IgD-negative memory B cell (primary cell): ENCODE measurements at regions not wholly inside any gene's neighbourhood (a gene's known extent, or its start where the extent isn't known, plus 50 kb on each side); places are given as distances from the start of the nearest gene placed in this dataset.

ENCODE experiments used
- H3K27ac Mint-ChIP-seq, 3 donors: one replicate each; pipeline ENCODE4 v1.8.0; 2020 to 2022; ENCODE audit warnings: mild to moderate bottlenecking in 3 of 3, mixed read lengths in 3 of 3, moderate library complexity in 1 of 3
- H3K27me3 Mint-ChIP-seq: one replicate; pipeline ENCODE4 v1.8.0; 2021; ENCODE audit warnings: mixed read lengths
- H3K36me3 Mint-ChIP-seq: one replicate; pipeline ENCODE4 v1.8.0; 2020; ENCODE audit warnings: mild to moderate bottlenecking, mixed read lengths
- H3K4me1 Mint-ChIP-seq, 3 donors: one replicate each; pipeline ENCODE4 v1.8.0; 2020 to 2022; ENCODE audit warnings: mixed read lengths in 3 of 3, mild to moderate bottlenecking in 1 of 3
- H3K4me3 Mint-ChIP-seq, 4 donors: one replicate each; pipeline ENCODE4 v1.8.0; 2020 to 2022; ENCODE audit warnings: mild to moderate bottlenecking in 4 of 4, mixed read lengths in 4 of 4, moderate library complexity in 3 of 4
- H3K9me3 Mint-ChIP-seq, 3 donors: one replicate each; pipeline ENCODE4 v1.8.0; 2020 to 2021; ENCODE audit warnings: mixed read lengths in 3 of 3, mild to moderate bottlenecking in 1 of 3

DNA sequence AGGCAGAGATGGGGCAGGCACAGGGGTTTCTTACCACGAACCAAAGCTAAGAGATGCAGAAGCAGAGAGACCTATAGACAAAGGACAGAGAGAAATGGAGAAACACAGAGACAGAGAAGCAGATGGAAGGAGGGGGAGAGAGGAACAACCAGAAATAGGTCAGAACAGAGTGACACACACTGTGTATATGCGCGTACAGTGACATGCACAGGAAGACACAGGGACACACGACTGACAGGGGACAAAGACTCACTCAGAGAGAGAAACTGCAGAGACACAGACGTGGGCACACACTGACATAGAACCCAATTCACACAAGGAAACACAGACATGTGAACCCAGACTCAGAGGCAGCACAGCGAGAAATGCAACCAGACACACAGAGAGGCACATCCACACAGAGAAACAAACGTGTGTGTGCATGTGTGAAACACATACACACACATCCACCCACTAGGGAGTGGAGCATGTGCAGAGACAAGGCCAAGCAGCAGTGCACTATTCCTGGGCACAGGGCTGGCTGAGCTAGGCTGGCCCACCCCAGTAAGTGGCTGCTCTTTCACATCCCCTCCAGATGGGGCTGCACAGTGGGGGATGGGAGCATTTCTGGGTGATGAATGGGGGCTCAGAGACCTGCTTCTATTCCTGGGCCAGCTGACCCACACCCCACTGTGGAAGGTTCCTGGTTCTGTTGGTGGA is 123.4 kb upstream of the CSF3R start:
- Mint-ChIP-seq H3K27me3 (peaks cover 2% of the 10 kb centered on the region), H3K9me3 (no peaks in the 10 kb centered on the region), H3K27ac (peak overlapping the region in 1 of 3 donors; percentile 73), H3K36me3 (no peaks in the 10 kb centered on the region), H3K4me1 (no peaks in the 10 kb centered on the region), H3K4me3 (peak overlapping the region in 1 of 4 donors; percentile 43)

DNA sequence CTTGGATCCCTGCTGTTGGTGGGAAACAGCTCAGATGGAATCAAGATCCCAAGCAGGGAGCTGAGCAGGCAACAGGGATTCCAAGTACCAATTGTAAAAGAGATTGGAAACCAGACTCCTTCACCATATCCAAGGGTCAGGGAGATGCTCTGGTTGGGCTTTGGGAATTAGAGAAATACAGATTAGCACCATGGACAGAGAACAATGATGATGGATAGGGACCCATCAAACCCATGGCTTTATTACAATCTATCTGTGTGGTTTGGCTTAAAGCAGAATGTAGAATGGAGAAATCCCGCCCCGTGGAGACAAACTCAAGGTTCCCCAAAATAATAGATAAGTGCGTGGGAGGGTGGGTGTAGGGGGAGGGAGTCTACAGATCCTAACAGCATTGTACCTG is 120.7 kb upstream of the CSF3R start:
- H3K36me3 Mint-ChIP-seq = no peaks in the 10 kb centered on the region
- H3K9me3 Mint-ChIP-seq = peaks cover 0 to 2% (median 0%) of the 10 kb centered on the region in 3 donors
- H3K4me1 Mint-ChIP-seq = no peaks in the 10 kb centered on the region
- H3K27me3 Mint-ChIP-seq = no peaks in the 10 kb centered on the region
- no peak overlapping the region for H3K4me3 Mint-ChIP-seq
- H3K27ac Mint-ChIP-seq = no peak overlapping the region

DNA sequence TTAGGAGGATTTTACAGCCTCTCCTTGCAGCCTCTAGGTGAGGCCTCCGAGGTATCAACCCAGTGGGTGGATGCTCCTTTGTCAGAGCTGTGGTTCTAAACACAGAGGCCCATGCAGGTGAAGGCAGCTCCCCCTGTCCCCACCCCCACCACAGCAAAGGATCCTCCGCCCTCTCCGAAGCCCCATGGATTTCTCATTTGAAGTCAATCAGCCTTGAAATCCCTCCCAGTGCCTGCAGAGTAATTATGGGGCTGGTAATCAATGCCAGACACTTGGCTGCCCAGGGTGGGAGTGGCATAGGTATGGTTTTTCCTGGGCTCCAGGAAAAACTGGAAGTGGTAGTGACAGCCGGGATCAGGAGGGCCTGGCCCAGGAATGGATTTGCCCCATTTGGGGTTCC is 119.5 kb upstream of the CSF3R start:
- peaks cover 0 to 2% (median 0%) of the 10 kb centered on the region in 3 donors for H3K9me3 Mint-ChIP-seq
- no peak overlapping the region for H3K27ac Mint-ChIP-seq
- H3K4me1 Mint-ChIP-seq = no peaks in the 10 kb centered on the region
- no peaks in the 10 kb centered on the region for H3K27me3 Mint-ChIP-seq
- no peaks in the 10 kb centered on the region for H3K36me3 Mint-ChIP-seq
- H3K4me3 Mint-ChIP-seq = no peak overlapping the region

DNA sequence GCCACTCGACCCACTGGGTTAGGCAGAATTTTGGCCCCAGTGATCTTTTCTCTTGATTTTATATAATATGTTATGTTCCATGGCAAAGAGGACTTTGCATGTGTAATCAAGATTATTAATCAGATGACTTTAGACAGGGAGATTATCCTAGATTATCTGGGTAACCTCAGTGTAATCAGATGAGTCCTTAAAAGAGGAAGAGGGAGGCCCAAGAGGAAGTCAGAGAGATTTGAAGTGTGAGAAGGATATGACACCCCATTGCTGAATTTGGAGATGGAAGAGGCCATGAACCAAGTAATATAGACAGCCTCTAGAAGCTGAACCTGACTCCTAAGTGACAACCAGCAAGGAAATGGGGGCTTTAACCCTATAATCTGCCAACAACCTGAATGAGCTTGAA is 117.1 kb upstream of the CSF3R start:
- Mint-ChIP-seq H3K27me3 (peaks cover 12% of the 10 kb centered on the region), H3K9me3 (peaks cover 0 to 2% (median 0%) of the 10 kb centered on the region in 3 donors), H3K36me3 (no peaks in the 10 kb centered on the region), H3K4me3 (no peak overlapping the region), H3K4me1 (no peaks in the 10 kb centered on the region), H3K27ac (no peak overlapping the region)

DNA sequence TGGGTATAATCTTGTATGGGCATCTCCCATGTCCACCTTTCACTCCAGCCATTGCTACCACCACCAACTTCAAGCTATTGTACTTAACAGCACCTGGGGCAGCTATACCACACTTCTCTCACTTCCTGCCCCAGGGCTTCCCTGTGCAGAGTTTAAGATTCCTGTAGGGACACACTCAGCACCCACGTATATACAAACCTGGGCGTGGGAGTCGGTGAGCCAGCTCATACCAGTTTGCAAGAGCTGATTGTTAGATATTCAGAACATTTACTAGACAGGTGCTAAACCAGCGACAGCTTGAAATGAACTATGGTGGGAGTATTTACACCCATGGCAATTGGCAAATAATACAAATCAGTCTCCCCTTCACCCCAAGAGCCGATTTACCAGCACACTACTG is 114.8 kb upstream of the CSF3R start:
- no peak overlapping the region for H3K27ac Mint-ChIP-seq

DNA sequence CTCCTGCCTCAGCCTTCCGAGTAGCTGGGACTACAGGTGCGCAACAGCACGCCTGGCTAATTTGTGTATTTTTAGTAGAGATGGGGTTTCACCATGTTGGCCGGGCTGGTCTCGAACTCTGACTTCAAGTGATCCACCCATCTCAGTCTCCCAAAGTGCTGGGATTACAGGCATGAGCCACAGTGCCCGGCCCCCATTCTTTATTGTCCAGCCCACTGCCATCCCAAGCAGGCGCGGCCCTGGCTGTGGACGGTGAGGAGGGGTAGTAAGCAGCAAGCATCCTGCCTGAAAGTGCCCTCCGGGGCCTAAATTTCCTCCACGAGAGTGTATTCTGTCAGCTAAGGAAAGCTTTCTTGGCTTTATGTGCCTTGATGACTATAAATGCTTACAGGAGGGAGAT is 113.2 kb upstream of the CSF3R start:
- H3K27ac Mint-ChIP-seq = no peak overlapping the region

More for the DNA sequence above, 114.8 kb upstream of the CSF3R start:
- H3K4me3 Mint-ChIP-seq = no peak overlapping the region
- no peaks in the 10 kb centered on the region for H3K4me1 Mint-ChIP-seq
- H3K36me3 Mint-ChIP-seq = no peaks in the 10 kb centered on the region
- H3K9me3 Mint-ChIP-seq = peaks cover 0 to 2% (median 0%) of the 10 kb centered on the region in 3 donors
- H3K27me3 Mint-ChIP-seq = peaks cover 17% of the 10 kb centered on the region

DNA sequence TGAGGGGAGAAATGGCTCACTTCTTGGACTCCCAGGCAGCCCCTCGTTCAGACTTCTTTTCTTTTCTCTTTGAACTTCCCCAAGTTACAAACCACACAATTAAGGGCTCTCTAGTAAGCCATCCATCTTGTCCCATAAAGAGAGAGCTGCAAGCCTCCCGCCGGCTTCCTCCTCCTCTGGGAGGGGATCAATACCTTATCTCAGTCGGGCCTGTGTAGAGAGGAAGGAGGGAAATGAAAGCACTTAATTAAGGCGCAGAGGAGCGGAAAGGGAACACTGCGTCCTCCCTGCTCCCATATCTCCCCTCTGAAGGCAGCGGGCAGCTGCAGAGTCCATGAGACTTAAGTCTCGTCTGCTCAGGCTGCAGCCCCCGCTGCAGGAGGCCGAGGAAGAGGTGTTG is 112.6 kb upstream of the CSF3R start:
- Mint-ChIP-seq H3K9me3 (peaks cover 0 to 2% (median 0%) of the 10 kb centered on the region in 3 donors), H3K36me3 (no peaks in the 10 kb centered on the region), H3K27me3 (peaks cover 37% of the 10 kb centered on the region), H3K4me3 (peak overlapping the region in 1 of 4 donors; percentile 80), H3K27ac (peak overlapping the region in 1 of 3 donors; percentile 39), H3K4me1 (no peaks in the 10 kb centered on the region)

More for the DNA sequence above, 113.2 kb upstream of the CSF3R start:
- H3K36me3 Mint-ChIP-seq = no peaks in the 10 kb centered on the region
- H3K27me3 Mint-ChIP-seq = peaks cover 33% of the 10 kb centered on the region
- peaks cover 0 to 2% (median 0%) of the 10 kb centered on the region in 3 donors for H3K9me3 Mint-ChIP-seq
- no peaks in the 10 kb centered on the region for H3K4me1 Mint-ChIP-seq
- H3K4me3 Mint-ChIP-seq = no peak overlapping the region

DNA sequence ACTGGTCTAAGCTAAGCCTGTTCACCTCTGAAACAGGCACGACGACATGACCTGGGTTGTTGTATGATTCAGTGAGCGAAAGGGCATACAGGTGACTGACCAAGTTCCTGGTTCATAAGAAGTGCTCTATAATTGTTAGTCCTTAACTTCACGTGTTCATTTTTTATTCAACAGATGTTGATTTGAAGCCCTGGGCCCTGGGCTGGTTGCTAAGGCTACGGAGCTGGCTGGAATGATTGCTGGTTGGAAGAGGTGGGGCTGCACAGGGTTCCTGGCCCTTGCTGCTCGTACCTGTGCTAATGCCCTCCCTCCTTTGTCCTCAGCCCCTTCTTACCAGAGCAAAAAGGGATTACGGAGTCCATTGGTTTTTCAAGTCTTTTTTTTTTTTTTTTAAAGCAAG is 111.3 kb upstream of the CSF3R start:
- Mint-ChIP-seq H3K27me3 (peaks cover 37% of the 10 kb centered on the region), H3K36me3 (no peaks in the 10 kb centered on the region), H3K4me1 (no peaks in the 10 kb centered on the region), H3K27ac (no peak overlapping the region), H3K4me3 (no peak overlapping the region), H3K9me3 (peaks cover 0 to 2% (median 0%) of the 10 kb centered on the region in 3 donors)

DNA sequence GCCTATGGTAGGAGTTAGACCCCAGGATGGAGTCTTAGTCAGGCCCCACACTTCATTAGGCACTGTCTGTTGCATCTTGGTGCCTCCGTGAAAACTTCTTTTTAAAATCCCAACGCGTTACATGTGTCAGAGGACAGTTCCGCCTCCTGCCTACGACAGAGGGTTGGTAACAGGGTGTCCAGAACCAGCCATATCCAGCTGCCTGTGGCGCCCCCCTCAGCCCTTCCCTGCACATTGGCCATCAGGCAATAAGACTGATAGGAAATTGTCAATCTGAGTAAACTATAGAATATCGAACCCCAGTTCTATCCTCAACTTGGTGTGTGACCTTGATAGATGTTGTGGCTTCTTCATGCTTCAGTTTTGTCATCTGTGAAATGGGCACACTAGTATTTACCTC is 108.6 kb upstream of the CSF3R start:
- Mint-ChIP-seq H3K4me3 (no peak overlapping the region), H3K36me3 (no peaks in the 10 kb centered on the region), H3K27ac (no peak overlapping the region), H3K27me3 (peaks cover 58% of the 10 kb centered on the region), H3K9me3 (no peaks in the 10 kb centered on the region), H3K4me1 (no peaks in the 10 kb centered on the region)

DNA sequence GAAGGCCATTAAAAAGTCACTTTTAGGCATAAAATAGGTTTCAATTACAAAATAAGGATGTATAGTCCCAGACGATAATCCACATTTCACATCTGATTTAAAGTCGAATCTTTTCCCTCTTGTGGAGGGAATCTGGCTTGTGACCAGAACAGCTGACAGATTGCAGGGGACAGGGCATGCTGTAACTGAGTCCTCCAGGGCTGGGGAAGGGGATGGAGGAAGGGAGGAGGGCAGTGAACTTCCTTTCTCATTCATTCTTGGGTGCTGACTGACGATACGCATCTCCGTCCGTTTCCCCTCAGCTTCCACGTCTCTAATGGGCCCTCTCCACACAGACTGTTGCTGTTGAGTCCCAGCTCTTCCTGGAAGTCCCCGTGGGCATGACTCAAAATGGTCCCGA is 108.1 kb upstream of the CSF3R start:
- H3K9me3 Mint-ChIP-seq = no peaks in the 10 kb centered on the region
- H3K36me3 Mint-ChIP-seq = no peaks in the 10 kb centered on the region
- no peak overlapping the region for H3K4me3 Mint-ChIP-seq
- H3K27me3 Mint-ChIP-seq = peaks cover 57% of the 10 kb centered on the region
- peaks cover 0 to 1% (median 0%) of the 10 kb centered on the region in 3 donors for H3K4me1 Mint-ChIP-seq
- no peak overlapping the region for H3K27ac Mint-ChIP-seq

DNA sequence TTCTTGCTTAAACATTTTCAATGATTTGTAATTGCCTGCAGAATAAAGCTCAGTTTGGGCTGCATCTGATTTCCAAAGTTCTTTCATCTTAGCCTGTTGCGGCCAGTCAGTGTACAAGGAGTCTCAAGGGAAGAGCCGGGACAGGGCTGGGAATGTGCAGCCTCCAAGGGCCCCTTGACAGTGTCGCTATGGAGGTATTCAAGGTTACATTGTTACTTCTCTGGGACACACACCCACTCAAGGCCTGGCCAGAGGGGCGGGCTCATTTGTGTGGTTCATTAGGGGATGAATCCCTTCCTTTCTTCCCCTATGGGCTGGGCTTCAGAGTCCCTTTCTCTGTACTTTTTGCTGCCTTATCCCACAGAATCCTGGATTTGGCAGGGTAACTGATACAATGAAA is 107.6 kb upstream of the CSF3R start:
- Mint-ChIP-seq H3K36me3 (no peaks in the 10 kb centered on the region), H3K4me3 (no peak overlapping the region), H3K27me3 (peaks cover 56% of the 10 kb centered on the region), H3K9me3 (no peaks in the 10 kb centered on the region), H3K4me1 (peaks cover 0 to 1% (median 0%) of the 10 kb centered on the region in 3 donors), H3K27ac (no peak overlapping the region)

DNA sequence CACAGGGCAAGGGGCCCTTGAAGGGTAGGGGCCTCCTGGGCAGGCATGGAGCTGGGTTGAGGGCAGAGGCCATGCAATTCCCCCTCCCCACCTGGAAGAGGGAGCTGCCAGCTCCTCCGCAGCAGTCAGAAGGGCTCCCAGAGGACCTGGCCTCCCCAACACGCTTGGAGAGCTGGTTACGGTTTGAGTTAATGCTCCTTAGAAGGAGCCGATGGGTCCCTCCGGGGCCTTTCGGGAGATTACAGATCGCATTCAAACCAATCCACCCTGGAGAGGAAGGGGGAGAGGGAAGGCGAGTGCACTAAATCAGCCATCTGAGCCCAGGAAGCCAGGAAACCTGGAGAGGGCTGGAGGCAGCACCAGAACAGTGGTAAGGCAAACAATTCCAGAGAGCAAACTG is 106.3 kb upstream of the CSF3R start:
- no peak overlapping the region for H3K27ac Mint-ChIP-seq
- peaks cover 49% of the 10 kb centered on the region for H3K27me3 Mint-ChIP-seq
- no peaks in the 10 kb centered on the region for H3K36me3 Mint-ChIP-seq
- peaks cover 0 to 1% (median 0%) of the 10 kb centered on the region in 3 donors for H3K4me1 Mint-ChIP-seq
- no peak overlapping the region for H3K4me3 Mint-ChIP-seq
- no peaks in the 10 kb centered on the region for H3K9me3 Mint-ChIP-seq

DNA sequence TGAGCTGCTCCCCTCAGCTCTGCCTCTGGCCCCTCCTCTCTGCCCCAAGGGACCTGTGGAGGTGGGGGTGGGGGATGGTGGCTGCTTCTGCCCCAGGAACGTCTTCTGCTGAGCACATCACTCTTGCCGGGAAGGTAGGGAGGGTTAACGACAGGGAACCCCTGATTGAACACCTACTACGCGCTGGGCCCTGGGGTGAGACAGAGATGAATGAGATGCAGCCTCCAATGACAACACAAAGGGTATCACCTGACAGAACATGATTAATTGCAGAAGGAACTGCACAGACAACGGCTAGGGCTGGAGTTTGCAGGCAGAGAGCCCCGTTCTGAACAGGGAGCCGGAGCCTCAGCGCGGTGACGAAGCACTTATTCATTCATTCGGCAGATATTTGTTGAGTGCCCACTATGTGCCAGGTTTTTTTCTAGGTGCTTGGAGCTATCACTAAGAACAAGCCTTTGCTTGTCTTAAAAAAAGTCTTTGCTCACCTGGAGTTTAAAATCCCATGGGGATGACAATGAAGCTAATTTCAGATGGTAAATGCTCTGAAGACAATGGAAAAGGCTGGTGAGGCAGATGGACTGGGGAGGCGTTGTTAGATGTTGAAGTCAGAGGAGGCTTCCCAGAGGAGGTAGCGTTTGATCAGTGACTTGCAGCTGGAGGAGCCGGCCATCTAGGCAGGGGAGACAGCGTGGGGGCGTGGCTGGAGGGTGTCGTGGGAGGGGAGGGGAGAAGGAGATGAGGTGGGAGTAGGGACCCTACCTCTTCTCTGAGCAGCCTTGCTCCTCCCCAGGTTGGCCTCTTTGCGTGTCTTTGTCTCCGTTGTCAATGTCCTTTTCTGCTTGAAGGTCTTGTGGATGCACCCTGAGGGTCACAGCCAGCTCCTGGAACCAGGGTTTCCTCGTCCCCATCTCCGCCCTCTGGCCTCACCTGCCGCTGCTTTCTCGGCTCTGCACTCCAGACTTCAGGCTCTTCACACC is 103.1 kb upstream of the CSF3R start:
- H3K27ac Mint-ChIP-seq = peak overlapping the region in 1 of 3 donors; percentile 27
- H3K4me1 Mint-ChIP-seq = peaks cover 0 to 1% (median 0%) of the 10 kb centered on the region in 3 donors
- no peaks in the 10 kb centered on the region for H3K36me3 Mint-ChIP-seq
- H3K4me3 Mint-ChIP-seq = no peak overlapping the region
- no peaks in the 10 kb centered on the region for H3K9me3 Mint-ChIP-seq
- H3K27me3 Mint-ChIP-seq = peaks cover 34% of the 10 kb centered on the region

DNA sequence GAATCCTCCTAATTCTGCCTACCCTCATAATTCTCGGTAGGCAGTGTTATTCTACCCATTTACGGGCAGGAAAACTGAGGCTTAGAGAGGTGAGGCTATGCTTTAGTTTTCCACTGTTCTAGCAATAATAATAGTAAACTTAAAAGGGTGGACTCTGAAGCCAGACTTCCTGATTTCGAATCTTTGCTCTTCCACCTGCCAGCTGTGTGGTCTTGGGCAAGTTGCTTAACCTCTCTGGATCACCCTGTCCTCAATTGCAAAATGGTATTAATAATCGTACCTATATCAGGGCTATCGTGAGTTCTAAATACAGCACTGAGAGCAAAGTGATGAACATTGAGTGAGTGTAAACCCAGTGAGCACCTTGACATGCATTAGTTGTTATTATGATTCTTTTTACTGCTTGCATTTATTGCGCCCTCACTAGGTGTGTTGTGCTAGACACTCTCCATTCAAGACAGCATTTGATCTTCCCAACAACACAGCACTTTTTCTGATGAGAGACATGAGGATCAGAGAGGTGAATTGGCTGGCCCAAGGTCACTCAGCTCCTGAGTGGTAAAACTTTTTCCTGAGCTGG is 102.3 kb upstream of the CSF3R start:
- Mint-ChIP-seq H3K27me3 (peaks cover 30% of the 10 kb centered on the region), H3K4me1 (peaks cover 0 to 1% (median 0%) of the 10 kb centered on the region in 3 donors), H3K36me3 (no peaks in the 10 kb centered on the region), H3K27ac (no peak overlapping the region), H3K4me3 (no peak overlapping the region), H3K9me3 (no peaks in the 10 kb centered on the region)
